Endothelial cell of umbilical vein (primary cell): ENCODE measurements at regions not wholly inside any gene's neighbourhood (a gene's known extent, or its start where the extent isn't known, plus 50 kb on each side); places are given as distances from the start of the nearest gene placed in this dataset.

Experiments used
- EZH2 ChIP-seq: IDR thresholded peaks from 2 replicates; pipeline ENCODE4 v1.6.1; 2012; ENCODE audit warnings: borderline replicate concordance, low read depth, mild to moderate bottlenecking, moderate library complexity, low read length, inconsistent platforms; ENCODE audit not compliant: severe bottlenecking
- MAX ChIP-seq: IDR thresholded peaks from 2 replicates; pipeline ENCODE4 v1.6.1; 2011; ENCODE audit not compliant: insufficient read depth, insufficient read length
- POLR2A ChIP-seq: IDR thresholded peaks from 2 replicates; pipeline ENCODE4 v1.6.1; 2012; ENCODE audit warnings: low read depth, mild to moderate bottlenecking, control low read depth, low read length
- POLR2AphosphoS5 ChIP-seq: IDR thresholded peaks from 2 replicates; pipeline ENCODE4 v1.6.1; 2012; ENCODE audit warnings: low read depth, mild to moderate bottlenecking, control low read depth, low read length, moderate library complexity; ENCODE audit not compliant: insufficient read depth
- TF ChIP-seq, protein P1 (sequence below), 2 donors: IDR thresholded peaks; 1 replicate in 1 of 2; 2 replicates in 1 of 2; pipeline ENCODE4 v1.5.1; 2011; ENCODE audit warnings: low read length in 2 of 2, mild to moderate bottlenecking in 2 of 2, moderate library complexity in 2 of 2, control low read depth in 1 of 2, inconsistent platforms in 1 of 2, low read depth in 1 of 2; ENCODE audit not compliant: insufficient read depth in 1 of 2; ENCODE audit errors: extremely low read depth in 1 of 2

- TF ChIP-seq, protein P1, sequence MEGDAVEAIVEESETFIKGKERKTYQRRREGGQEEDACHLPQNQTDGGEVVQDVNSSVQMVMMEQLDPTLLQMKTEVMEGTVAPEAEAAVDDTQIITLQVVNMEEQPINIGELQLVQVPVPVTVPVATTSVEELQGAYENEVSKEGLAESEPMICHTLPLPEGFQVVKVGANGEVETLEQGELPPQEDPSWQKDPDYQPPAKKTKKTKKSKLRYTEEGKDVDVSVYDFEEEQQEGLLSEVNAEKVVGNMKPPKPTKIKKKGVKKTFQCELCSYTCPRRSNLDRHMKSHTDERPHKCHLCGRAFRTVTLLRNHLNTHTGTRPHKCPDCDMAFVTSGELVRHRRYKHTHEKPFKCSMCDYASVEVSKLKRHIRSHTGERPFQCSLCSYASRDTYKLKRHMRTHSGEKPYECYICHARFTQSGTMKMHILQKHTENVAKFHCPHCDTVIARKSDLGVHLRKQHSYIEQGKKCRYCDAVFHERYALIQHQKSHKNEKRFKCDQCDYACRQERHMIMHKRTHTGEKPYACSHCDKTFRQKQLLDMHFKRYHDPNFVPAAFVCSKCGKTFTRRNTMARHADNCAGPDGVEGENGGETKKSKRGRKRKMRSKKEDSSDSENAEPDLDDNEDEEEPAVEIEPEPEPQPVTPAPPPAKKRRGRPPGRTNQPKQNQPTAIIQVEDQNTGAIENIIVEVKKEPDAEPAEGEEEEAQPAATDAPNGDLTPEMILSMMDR (IDR thresholded peaks at IDR 0.05; ENCODE audit: extremely low read depth in 1 of 2, insufficient read depth in 1 of 2, low read depth in 1 of 2, low read length in 2 of 2), result no peak
- TF ChIP-seq POLR2A (no peak), POLR2AphosphoS5 (no peak), EZH2 (no peak), MAX (no peak)
These were observed 360.6 kb downstream of the FAM72C start for GRCh38 chr1:143611159-143611558.
